Caco-2 (cell line): ENCODE measurements at regions not wholly inside any gene's neighbourhood (a gene's known extent, or its start where the extent isn't known, plus 50 kb on each side); places are given as distances from the start of the nearest gene placed in this dataset.

Experiments used
- BruUV-seq: library from RNA; stranded (reverse); fragments of 400-500 nt; replicated peaks from 2 replicates; lab custom pipeline; 2021; lab: Mats Ljungman, UMichigan
- CTCF ChIA-PET: fragments of 300-600 bp; sonication (Branson Sonifier 250); formaldehyde crosslinking; loops from one replicate; lab custom pipeline; 2022; ENCODE audit warnings: antibody characterized with exemption; lab: Charles Lee
- POLR2A ChIA-PET: fragments of 300-600 bp; sonication (Branson Sonifier 250); formaldehyde crosslinking; loops from one replicate; lab custom pipeline; 2022; ENCODE audit warnings: antibody characterized with exemption; lab: Charles Lee
- DNase-seq, 2 experiments: peaks; one replicate each; pipeline versions ENCODE4 v3.0.0 to v3.0.0-alpha.2; 2020 to 2022
- H3K27me3 ChIP-seq: replicated peaks from 2 replicates; pipeline ENCODE4 v1.6.0; 2011; ENCODE audit warnings: low read length; ENCODE audit not compliant: control insufficient read depth, insufficient read depth
- H3K36me3 ChIP-seq: 2 replicates; pipeline ENCODE4 v1.5.1; 2011; ENCODE audit warnings: low read length; ENCODE audit not compliant: control insufficient read depth, insufficient read depth
- H3K4me1 ChIP-seq: fragments of 250-450 bp; sonication (Bioruptor Pico); 2 replicates; pipeline ENCODE4 v1.5.1; 2020; ENCODE audit warnings: mild to moderate bottlenecking
- H3K4me3 ChIP-seq: 2 replicates; pipeline ENCODE4 v1.5.1; 2011; ENCODE audit warnings: low read depth, mild to moderate bottlenecking, control low read depth, low read length
- H3K9me3 ChIP-seq: fragments of 250-450 bp; sonication (Bioruptor Pico); 2 replicates; pipeline ENCODE4 v1.5.1; 2020; ENCODE audit warnings: mild to moderate bottlenecking, moderate library complexity
- H3K27ac Mint-ChIP-seq: one replicate; pipeline ENCODE4 v1.8.0; 2022; ENCODE audit warnings: mixed read lengths; ENCODE audit not compliant: unreplicated experiment
- H3K27me3 Mint-ChIP-seq: one replicate; pipeline ENCODE4 v1.8.0; 2022; ENCODE audit warnings: mixed read lengths; ENCODE audit not compliant: insufficient read depth, unreplicated experiment
- H3K36me3 Mint-ChIP-seq: one replicate; pipeline ENCODE4 v1.8.0; 2022; ENCODE audit warnings: mild to moderate bottlenecking, mixed read lengths; ENCODE audit not compliant: insufficient read depth, unreplicated experiment
- H3K4me1 Mint-ChIP-seq: one replicate; pipeline ENCODE4 v1.8.0; 2022; ENCODE audit warnings: low read depth, mixed read lengths; ENCODE audit not compliant: unreplicated experiment
- H3K4me3 Mint-ChIP-seq: one replicate; pipeline ENCODE4 v1.8.0; 2022; ENCODE audit warnings: mild to moderate bottlenecking, moderate library complexity, mixed read lengths; ENCODE audit not compliant: unreplicated experiment
- H3K9me3 Mint-ChIP-seq: one replicate; pipeline ENCODE4 v1.8.0; 2022; ENCODE audit warnings: mixed read lengths; ENCODE audit not compliant: unreplicated experiment
- CTCF ChIP-seq, 2 experiments: fragments of 200-600 bp in 1 of 2; IDR thresholded peaks; 1 replicate in 1 of 2; 2 replicates in 1 of 2; pipeline versions ENCODE4 v1.5.1 to v1.8.0; 2011 to 2022; ENCODE audit warnings: antibody characterized with exemption in 1 of 2, control low read depth in 1 of 2, inconsistent platforms in 1 of 2, low read depth in 1 of 2, low read length in 1 of 2, mild to moderate bottlenecking in 1 of 2, moderate library complexity in 1 of 2; ENCODE audit not compliant: insufficient read depth in 1 of 2, severe bottlenecking in 1 of 2, unreplicated experiment in 1 of 2
- intact Hi-C: fragments of 100-400 bp; cut with micrococcal nuclease; formaldehyde crosslinking; loops from one replicate; pipeline ENCODE4 v1.10.0; 2022; ENCODE audit not compliant: unreplicated experiment

- H3K4me3 ChIP-seq, result no peak overlapping the region
- H3K9me3 ChIP-seq, result no peaks in the 10 kb centered on the region; the same call in 1 of the 2 replicates
- no peaks in the 10 kb centered on the region for H3K9me3 Mint-ChIP-seq
- DNase-seq, result no peak
- no peaks in the 10 kb centered on the region for H3K36me3 Mint-ChIP-seq
- H3K27me3 Mint-ChIP-seq, result peaks cover 6% of the 10 kb centered on the region
- H3K4me3 Mint-ChIP-seq, result no peak overlapping the region
- no peaks in the 10 kb centered on the region for H3K4me1 ChIP-seq
- no peak for TF ChIP-seq CTCF (IDR thresholded peaks at IDR 0.05; ENCODE audit: insufficient read depth in 1 of 2, low read depth in 1 of 2, low read length in 1 of 2, severe bottlenecking in 1 of 2, unreplicated experiment in 1 of 2)
- intact Hi-C loops, result no loop called here
- no peak overlapping the region for H3K27ac Mint-ChIP-seq
- H3K4me1 Mint-ChIP-seq, result no peaks in the 10 kb centered on the region
- no peaks in the 10 kb centered on the region; the same call in 1 of the 2 replicates for H3K27me3 ChIP-seq
- no peaks in the 10 kb centered on the region for H3K36me3 ChIP-seq
- ChIA-PET POLR2A (no interaction called here), CTCF (no interaction called here)
- BruUV-seq, result no TSS peak
Measured at GRCh38 chr5:153308282-153308681, 182.2 kb upstream of the GRIA1 start.

- CTCF ChIA-PET, result no interaction called here
- H3K4me3 ChIP-seq, result no peak overlapping the region
- Mint-ChIP-seq H3K36me3 (no peaks in the 10 kb centered on the region), H3K27me3 (peaks cover 2% of the 10 kb centered on the region), H3K9me3 (no peaks in the 10 kb centered on the region), H3K4me3 (no peak overlapping the region), H3K27ac (no peak overlapping the region), H3K4me1 (no peaks in the 10 kb centered on the region)
- no peak for TF ChIP-seq CTCF (IDR thresholded peaks at IDR 0.05; ENCODE audit: insufficient read depth in 1 of 2, low read depth in 1 of 2, low read length in 1 of 2, severe bottlenecking in 1 of 2, unreplicated experiment in 1 of 2)
- intact Hi-C loops, result no loop called here
- no peaks in the 10 kb centered on the region for H3K9me3 ChIP-seq
- no peak for DNase-seq
- H3K4me1 ChIP-seq, result no peaks in the 10 kb centered on the region
- H3K27me3 ChIP-seq, result no peaks in the 10 kb centered on the region
- POLR2A ChIA-PET, result no interaction called here
- H3K36me3 ChIP-seq, result no peaks in the 10 kb centered on the region
- no TSS peak for BruUV-seq
Measured at GRCh38 chr5:153318556-153318955, 171.9 kb upstream of the GRIA1 start.

DNA sequence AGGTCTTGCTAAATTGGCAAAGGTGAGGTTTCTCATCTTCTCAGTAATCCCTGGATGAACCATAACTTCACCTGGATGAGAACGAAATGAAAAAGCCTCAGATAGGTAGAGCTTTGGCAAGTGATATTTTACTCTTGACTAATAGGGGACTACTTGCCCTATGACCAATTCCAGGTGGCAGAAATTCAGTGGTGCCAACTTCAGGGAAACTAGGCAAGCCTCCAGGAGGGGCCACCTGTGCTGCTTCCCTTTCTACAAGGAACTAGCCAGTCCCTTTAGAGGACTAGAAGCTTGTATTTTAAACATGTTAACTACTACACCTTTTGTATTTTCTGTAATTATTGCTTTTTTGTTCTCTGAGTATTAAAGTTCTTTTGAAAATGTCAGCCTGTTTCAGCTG lies 169.0 kb upstream of the GRIA1 start:
- Mint-ChIP-seq H3K9me3 (no peaks in the 10 kb centered on the region), H3K36me3 (no peaks in the 10 kb centered on the region), H3K27me3 (peaks cover 2% of the 10 kb centered on the region), H3K4me1 (no peaks in the 10 kb centered on the region), H3K4me3 (no peak overlapping the region), H3K27ac (no peak overlapping the region)
- Histone ChIP-seq H3K36me3 (no peaks in the 10 kb centered on the region), H3K9me3 (no peaks in the 10 kb centered on the region), H3K27me3 (no peaks in the 10 kb centered on the region), H3K4me3 (no peak overlapping the region), H3K4me1 (no peaks in the 10 kb centered on the region)
- no TSS peak for BruUV-seq
- ChIA-PET CTCF (no interaction called here), POLR2A (no interaction called here)
- intact Hi-C loops, result no loop called here
- TF ChIP-seq CTCF (IDR thresholded peaks at IDR 0.05; ENCODE audit: insufficient read depth in 1 of 2, low read depth in 1 of 2, low read length in 1 of 2, severe bottlenecking in 1 of 2, unreplicated experiment in 1 of 2), result no peak
- no peak for DNase-seq
